Left cardiac atrium (tissue), 4 donors: ENCODE measurements at regions not wholly inside any gene's neighbourhood (a gene's known extent, or its start where the extent isn't known, plus 50 kb on each side); places are given as distances from the start of the nearest gene placed in this dataset.
A peak's percentile ranks its signal among the peaks of the same experiment; 100 is the strongest.

Experiments
- ATAC-seq, 2 donors: fragments of 200-7000 bp; cut with Tn5 transposase; one replicate each; pipeline ENCODE4 v1.9.1; 2020; ENCODE audit warnings: mild to moderate bottlenecking in 2 of 2, moderate library complexity in 2 of 2
- DNase-seq: peaks from one replicate; pipeline ENCODE4 v3.0.0-alpha.2; 2020
- intact Hi-C, 2 donors: fragments of 100-400 bp; cut with DNase I; formaldehyde crosslinking; loops; one replicate each; pipeline versions ENCODE4 v1.14.1 to v1.15.1; 2022 to 2023
- donor health status: DM: no; HTN: yes; CAD: no.
- donor health status: DM: no; HTN: yes; CAD: no; lungs with severe emphysema.
- donor health status: DM: yes; HTN: yes; CAD: no.
- donor health status: Dilated cardiomyopathy.

DNA sequence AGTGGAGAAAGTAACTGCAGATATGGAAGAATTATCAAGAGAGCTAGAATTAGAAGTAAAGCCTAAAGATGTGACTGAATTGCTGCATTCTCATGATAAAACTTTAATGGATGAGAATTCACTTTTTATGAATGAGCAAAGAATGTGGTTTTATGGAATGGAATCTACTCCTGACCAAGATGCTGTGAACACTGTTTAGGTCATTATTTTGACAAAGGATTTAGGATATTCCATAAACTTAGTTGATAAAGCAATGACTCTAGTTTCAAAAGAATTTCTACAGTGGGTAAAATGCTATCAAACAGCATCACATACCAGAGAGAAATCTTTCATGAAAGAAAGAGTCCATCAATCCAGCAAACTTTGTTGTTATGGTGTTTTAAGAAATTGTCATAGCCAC is 1317.7 kb upstream of the ACVR2A start:
- ATAC-seq (no peak), DNase-seq (no peak)
- intact Hi-C loops, result no loop called here

DNA sequence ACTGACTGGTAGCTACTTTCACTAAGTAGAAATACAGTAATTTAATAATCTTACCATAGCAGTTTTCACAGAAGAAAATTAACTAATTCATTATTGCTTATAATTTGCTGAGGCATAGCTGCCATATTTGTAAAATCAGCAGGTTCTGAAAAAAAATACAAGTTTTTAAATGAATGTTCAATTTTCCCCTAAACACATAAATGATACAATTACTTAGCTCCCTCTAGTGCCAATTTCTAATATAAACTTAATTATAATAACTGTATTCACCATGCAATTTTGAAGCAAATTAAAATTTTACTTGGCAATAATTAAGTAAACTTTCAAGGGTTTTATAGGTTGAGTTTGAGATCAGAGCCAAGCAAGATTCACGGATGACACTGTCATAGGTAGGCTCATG is 1321.6 kb upstream of the ACVR2A start:
- intact Hi-C loops, result no loop called here
- ATAC-seq (no peak), DNase-seq (no peak)

DNA sequence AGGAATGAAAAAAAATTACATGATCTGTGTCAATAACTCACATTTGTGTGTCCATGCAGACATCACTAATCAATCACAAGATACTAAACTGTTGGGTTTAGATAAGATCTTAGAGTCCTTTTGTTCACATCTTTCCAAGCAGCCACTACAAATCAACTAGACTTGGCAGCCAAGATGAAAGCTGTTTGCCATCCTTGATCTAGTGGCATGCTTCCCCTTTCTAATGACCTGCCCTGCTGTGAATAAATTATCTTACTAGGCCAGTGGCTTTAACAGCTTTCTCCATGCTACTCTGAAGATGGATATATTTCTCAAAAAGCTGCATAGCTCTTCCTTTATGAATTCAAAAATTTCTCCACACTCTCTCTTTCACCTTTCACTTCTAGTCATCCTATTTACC is 1338.0 kb upstream of the ACVR2A start:
- DNase-seq (no peak), ATAC-seq (no peak)
- intact Hi-C loops, result no loop called here

DNA sequence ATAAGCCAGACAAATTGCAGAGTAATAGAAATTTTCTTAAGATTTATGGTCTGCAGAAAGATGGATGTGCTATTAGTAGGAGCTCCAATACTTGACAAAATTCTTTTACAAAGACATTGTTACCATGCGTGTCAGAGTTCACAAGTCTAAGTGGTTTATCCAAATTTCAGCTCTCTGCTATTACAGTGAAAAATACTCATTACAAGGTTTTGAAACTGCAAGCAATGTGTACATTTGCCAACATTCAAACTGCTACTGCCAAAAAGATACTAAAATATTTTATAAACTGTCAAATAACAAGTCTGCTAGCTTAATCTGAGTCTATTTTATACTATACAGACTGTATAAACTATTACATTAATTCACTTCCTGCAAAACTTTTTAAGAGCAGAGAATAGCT is 1341.5 kb upstream of the ACVR2A start:
- DNase-seq, result no peak
- intact Hi-C loops, result no loop called here
- no peak for ATAC-seq

DNA sequence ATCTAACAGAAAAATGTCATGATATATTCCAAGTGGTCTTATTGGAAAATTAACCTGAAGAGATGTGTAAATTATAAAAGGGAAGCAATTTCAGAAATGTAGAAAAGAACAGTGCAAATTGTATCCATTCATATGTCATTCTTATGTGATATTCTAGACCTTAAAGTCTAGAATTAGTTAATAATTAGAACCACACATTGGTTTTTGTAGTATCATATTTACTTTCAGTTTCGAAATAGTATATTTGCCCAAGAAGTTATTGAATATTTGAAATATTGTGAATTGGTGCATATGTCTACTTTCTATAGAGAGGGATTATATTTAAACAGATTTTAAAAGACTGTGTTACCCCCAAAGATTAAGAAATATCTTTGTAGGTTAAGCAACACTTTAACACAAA is 1348.6 kb upstream of the ACVR2A start:
- no peak for ATAC-seq
- DNase-seq, result no peak
- intact Hi-C loops, result no loop called here

DNA sequence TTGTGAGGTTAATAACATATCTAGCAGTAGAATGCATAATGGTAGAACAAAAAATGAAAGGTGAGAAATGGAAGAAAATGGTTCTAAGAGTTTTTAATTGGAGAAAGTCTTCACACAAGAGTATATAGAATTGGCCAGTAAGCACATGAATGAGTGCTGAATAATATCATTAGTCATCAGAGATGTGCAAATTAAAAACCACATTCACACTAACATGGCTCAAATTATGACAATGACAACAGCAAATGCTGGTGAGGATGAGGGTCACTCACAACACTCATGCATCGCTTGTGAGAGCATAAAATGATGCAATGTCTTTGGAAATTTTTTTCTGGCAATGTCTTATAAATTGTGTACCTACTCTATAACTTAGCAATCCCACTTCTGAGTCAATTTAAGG is 1355.4 kb upstream of the ACVR2A start:
- DNase-seq, result no peak
- intact Hi-C loops, result no loop called here
- ATAC-seq, result no peak

DNA sequence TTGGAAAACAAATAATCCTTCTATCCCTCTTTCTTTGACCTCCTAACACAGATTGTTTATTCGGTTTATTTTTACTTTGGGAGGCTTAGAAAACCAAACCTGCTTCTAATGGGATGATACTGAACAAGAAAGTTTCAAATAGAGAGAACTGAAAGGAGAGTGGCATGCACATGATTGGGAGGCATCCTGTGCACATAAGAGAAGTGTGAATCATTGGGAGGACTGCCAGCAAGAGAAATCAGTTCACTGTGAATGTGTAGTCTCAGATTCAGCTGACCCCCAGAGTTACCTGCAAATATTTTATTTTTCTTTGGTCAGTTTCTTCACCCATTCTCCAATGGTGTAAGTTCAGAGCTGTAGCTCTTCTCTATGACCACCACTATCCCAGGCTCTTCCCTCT is 1363.2 kb upstream of the ACVR2A start:
- no peak for DNase-seq
- intact Hi-C loops, result no loop called here
- peak in 1 of 2 donors; percentile 74 for ATAC-seq

DNA sequence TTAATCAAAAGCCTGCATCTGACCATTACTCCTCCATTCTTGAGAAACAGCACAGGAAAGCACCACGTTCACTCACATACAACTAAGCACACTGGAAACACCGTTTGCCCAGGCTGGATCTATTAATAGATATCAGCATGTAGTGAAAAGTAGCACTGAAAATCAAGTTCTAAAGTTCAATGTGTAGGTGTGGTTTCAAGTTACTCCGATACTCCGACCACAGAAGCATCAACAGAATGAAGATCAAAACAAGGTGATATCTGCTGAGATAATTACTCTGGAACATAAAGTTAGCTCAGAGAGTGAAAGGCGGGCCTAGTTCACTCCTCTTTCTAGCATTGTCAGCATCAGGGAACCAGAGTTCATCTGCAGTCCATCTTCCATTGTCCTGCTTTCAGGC is 1367.4 kb upstream of the ACVR2A start:
- intact Hi-C loops, result no loop called here
- ATAC-seq (no peak), DNase-seq (no peak)

DNA sequence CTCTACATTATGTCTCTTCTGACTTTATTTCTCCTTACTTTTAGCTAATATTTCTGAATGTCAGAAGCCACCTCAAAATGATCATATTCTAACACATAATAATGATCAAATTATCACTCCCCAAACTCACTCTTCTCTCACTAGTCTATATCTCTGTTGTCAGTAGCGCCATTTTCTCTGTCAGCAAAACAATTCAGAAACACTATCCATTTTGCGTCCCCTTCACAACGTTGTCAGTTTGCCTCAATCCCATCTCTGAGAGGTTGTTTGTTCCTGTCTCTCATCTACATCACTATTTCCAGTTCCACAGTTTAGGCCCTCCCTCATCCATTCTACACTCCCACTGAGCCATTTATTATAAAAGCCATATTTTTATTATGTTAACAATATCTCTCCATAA is 1376.3 kb upstream of the ACVR2A start:
- DNase-seq (no peak), ATAC-seq (no peak)
- intact Hi-C loops, result no loop called here

DNA sequence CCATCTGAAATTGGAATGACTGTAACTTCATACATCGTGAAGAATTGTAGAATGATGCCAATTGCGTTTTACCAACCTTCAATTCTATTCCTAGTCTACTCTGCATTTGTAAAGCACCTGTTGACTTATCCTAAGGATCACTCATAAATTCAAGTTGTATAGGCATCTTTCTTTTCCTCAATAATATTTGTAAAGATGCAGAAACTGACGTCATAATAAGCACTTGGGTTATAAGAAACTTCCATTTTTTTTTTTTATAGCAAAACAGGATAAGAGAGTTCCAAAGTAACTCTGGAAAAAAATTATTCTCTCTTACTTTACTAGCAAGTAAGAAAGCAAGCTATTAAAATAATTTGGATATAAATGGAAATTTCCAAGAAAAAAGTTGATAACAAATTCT is 1377.4 kb upstream of the ACVR2A start:
- intact Hi-C loops, result no loop called here
- DNase-seq (no peak), ATAC-seq (no peak)

DNA sequence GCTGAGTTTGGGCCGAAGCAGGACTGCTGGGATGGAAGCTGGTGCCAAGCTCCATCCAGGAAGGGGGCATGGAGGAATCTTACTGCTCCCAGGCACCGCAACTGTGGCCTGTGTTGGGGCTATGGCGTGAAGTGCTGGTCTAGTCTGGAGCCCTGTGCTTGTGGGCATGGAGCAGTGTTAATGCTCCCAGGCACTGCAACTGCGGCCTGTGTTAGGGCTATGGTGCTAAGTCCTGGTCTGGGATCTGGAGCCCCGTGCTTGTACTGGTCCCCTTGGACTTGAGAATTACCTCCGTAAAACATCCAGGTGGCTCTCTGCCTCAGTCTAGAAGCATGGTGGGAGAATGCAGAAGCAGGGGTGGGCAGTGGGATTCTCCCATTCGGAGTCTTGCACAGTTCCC is 1379.4 kb upstream of the ACVR2A start:
- intact Hi-C loops, result no loop called here
- no peak for DNase-seq
- no peak for ATAC-seq

DNA sequence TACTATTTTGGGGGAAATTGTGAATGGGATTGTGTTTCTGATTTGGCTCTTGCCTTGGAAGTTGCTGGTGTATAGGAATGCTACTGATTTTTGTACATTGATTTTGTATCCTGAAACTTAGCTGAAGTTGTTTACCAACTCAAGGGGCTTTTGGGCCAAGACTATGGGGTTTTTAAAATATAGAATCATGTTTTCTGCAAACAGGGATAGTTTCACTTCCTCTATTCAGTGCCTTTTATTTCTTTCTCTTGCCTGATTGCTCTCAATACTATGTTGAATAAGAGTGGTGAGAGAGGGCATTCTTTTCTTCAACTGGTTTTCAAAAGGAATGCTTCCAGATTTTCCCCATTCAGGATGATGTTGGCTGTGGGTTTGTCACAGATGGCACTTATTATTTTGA is 1383.8 kb upstream of the ACVR2A start:
- no peak for ATAC-seq
- intact Hi-C loops, result no loop called here
- DNase-seq, result no peak

DNA sequence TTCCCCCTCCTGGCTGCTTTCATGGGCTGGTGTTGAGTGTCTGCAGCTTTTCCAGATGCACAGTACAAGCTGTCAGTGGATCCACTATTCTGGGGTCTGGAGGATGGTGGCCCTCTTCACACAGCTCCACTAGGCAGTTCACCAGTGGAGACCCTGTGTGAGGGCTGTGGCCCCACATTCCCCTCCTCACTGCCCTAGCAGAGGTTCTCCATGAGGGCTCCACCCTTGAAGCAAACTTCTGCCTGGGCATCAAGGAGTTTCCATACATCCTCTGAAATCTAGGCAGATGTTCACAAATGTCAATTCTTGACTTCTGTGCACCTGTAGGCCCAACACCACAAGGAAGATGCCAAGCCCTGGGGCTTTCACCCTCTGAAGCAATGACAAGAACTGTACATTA is 1386.2 kb upstream of the ACVR2A start:
- intact Hi-C loops, result no loop called here
- ATAC-seq (no peak), DNase-seq (no peak)

DNA sequence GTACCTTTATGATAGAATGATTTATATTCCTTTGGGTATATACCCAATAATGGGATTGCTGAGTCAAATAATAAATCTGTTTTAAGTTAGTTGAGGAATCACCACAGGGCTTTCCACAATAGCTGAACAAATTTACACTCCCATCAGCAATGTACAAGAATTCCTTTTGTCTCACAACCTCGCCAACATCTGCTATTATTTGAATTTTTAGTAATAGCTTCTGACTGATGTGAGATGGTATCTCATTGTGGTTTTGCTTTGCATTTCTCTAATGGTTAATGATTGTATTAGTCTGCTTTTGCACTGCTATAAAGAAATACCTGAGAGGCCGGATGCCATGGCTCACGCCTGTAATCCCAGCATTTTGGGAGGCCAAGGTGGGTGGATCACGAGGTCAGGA is 1387.6 kb upstream of the ACVR2A start:
- DNase-seq (no peak), ATAC-seq (no peak)
- intact Hi-C loops, result no loop called here

DNA sequence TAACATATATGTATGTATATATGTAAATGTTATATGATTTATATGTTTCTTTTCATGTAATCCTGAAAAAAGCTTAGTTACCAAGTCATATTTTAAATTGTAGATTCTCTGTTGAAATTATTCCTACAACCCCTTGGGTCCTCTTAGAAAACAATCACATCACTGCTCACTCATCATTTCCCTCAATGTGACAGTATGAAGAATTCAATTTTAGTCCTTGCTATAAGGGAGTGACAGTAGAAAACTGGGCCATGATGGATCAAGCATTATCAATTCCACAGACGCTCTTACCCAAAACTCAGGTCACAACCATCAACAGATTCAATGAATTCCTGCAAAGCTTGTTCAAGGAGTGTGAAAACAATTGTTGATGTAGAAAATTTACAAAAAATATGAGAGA is 1389.5 kb upstream of the ACVR2A start:
- intact Hi-C loops, result no loop called here

DNA sequence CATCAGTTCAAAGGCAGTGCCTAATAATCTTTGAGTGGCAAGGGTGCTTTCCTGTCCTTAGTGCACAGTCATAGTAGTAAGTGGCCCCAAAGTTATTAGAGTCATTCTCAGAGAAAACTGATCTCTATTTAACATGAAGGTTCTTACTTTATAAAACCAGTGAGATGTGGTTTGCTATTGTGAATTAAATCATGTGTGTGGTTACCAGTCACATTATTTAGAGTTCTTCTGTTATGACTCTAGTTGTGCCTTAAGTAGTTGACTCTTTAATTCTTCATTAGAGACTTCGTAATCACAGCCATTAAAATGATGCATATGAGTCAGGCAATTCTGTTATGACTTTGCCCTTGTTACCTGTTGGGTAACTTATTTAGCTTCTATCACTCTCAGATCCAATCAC is 1392.9 kb upstream of the ACVR2A start:
- no peak for DNase-seq
- no peak for ATAC-seq
- intact Hi-C loops, result no loop called here

More for the DNA sequence above, 1389.5 kb upstream of the ACVR2A start:
- DNase-seq (no peak), ATAC-seq (no peak)

DNA sequence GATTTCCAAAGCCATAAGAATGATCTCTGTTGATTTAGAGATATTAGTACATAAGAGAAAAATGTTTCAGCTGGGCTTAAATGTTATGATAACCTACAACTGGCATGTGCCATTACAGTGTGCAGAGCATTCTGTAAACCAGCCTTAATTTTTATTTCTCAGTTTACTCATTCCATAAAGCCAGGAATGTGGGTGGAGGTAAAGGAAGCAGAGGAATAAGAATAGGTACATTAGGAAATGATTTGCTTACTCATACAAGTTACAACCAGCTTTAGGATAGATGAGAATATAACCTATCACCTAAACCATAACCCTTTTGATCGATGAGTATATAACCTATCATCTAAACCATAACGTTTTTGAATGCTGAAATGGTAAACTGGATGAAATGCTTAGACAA is 1394.7 kb upstream of the ACVR2A start:
- intact Hi-C loops, result no loop called here
- DNase-seq (no peak), ATAC-seq (no peak)

DNA sequence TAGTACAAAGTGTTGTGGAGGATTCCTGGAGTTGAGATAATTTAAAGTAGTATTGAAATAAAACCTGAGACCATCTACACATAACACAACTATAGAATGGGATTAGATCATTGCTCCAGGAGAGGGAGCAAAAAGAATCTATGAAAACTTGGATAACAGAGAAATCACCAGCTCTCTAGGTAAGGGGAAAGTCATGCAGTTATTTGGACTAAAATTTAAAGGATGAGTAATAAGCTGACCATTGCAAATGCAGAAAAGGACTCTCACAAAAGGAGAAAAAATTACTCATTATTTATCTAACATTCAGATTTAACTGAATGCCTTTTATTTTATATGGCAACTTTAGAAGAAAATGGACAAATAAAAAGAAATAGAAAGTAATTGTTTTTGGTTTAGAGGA is 1399.8 kb upstream of the ACVR2A start:
- intact Hi-C loops, result no loop called here
- no peak for ATAC-seq
- DNase-seq, result no peak

DNA sequence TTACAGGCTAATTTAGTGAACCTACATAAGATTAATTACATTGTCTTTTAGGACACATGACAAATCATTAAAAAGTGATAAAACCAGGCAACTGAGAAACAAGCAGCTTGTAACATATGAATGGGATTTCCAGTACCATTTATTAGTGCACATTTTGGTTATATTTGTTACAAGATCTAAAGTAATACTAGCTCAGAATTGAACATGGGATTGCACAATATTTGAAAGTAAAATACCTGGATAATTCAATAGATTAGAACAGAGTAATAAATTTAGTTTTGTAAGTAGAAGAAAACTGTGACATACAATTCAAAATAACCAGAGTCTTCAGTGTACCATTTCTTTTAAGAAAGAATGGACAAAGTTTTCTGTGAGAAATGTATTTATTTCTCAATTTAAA is 1400.7 kb upstream of the ACVR2A start:
- ATAC-seq (no peak), DNase-seq (no peak)
- intact Hi-C loops, result no loop called here

DNA sequence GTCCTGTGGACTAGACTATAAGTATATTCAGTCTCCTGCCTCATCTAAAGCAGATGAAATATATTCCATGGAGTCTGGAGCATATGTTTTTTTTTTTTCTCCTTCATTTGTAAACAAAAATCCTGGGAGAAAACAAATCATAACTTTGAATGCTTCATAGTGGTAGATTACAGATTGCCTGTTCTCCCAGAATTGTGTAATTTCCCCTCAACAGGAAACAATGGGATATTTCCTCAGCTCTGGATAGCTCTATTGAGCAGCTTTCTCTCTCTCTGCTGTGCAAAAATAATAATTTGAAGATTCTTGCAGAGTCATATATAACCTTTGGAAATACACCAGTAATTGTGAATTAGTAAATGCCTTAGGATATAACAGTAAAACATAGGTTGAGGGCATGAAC is 1406.6 kb upstream of the ACVR2A start:
- no peak for DNase-seq
- intact Hi-C loops, result no loop called here
- no peak for ATAC-seq

DNA sequence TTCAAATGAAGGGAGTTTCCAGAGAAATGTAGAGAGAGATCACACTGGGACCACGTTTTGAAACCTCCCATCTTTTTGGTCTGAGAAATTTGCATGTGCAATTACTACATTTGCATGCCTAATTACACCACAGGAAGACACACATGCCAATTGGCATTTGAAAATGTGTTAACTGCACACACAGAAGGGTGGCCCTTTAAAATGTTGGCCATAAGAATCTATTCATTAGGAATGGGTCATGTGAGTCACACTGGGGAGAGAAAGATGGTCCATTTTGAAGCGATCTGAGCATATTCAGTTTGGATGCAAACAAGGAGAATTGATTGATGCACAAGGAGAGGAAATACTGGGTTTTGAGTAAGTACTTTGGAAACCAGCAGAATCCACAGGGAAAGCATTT is 1407.1 kb upstream of the ACVR2A start:
- intact Hi-C loops, result no loop called here
- no peak for ATAC-seq

DNA sequence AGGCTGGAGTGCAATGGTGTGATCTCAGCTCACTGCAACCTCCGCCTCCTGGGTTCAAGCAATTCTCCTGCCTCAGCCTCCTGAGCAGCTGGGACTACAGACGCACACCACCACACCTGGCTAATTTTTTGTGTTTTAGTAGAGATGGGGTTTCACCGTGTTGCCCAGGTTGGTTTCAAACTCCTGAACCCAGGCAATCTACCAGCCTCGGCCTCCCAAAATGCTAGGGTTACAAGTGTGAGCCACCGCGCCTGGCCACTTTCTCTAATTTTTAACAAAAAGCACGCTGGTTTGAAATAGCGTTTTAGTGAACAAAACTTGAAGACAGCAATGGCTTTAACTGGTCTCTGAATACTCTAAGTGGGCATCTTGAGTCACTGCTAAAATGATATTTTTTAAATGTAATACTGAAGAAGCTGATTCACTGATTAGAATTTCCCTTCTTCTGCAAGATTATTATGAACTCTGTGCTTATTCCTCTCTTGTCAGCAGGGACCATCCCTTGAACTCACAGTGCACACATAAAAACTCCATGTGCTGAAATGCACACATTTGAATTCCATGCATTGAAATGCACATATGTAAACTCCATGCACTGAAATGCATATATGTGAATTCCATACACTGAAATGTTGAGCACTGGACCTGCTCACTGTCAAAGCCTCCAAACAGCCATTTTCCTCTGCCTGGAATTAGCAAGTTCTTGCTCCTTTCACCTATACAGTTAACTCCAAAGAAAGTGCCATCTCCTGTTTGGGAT is 1411.5 kb upstream of the ACVR2A start:
- intact Hi-C loops, result no loop called here
- no peak for DNase-seq
- ATAC-seq, result no peak

More for the DNA sequence above, 1407.1 kb upstream of the ACVR2A start:
- no peak for DNase-seq
